Activated CD4-positive, alpha-beta T cell treated with anti-CD3 and anti-CD28 coated beads, Interleukin-2, Interleukin-4, amounts not matched to agents 100 ng/mL and 50 ng/mL, durations not matched to agents 16 hours and 8 hours (primary cell): ENCODE measurements at regions not wholly inside any gene's neighbourhood (a gene's known extent, or its start where the extent isn't known, plus 50 kb on each side); places are given as distances from the start of the nearest gene placed in this dataset.
"Not testable (repeated sequence)": the region's sequence is repeated elsewhere in the genome, so short reads cannot be mapped to it uniquely, and the experiment has no call there.

Source experiments
- DNase-seq: peaks from one replicate; pipeline ENCODE4 v3.0.0-alpha.2; 2020; ENCODE audit warnings: low spot score

GRCh38 chr7:68014031-68014736, 1017.6 kb downstream of the TYW1 start:
- no peak for DNase-seq

GRCh38 chr7:68015122-68015977, 1018.7 kb downstream of the TYW1 start:
- DNase-seq, result no peak

- DNase-seq, result no peak
These were observed 1019.4 kb downstream of the TYW1 start for GRCh38 chr7:68015978-68016532.

- no peak for DNase-seq
These were observed 1023.5 kb downstream of the TYW1 start for GRCh38 chr7:68020102-68020501.

GRCh38 chr7:68025369-68025768, 1028.7 kb downstream of the TYW1 start:
- DNase-seq, result no peak

GRCh38 chr7:68030530-68030929, 1033.9 kb downstream of the TYW1 start:
- DNase-seq, result no peak

GRCh38 chr7:68031180-68031943, 1034.7 kb downstream of the TYW1 start:
- DNase-seq, result no peak

- no peak for DNase-seq
These were observed 1042.1 kb downstream of the TYW1 start for GRCh38 chr7:68038621-68039314.

- no peak for DNase-seq
These were observed 1044.9 kb downstream of the TYW1 start for GRCh38 chr7:68041554-68041953.

GRCh38 chr7:68043546-68043945, 1046.9 kb downstream of the TYW1 start:
- no peak for DNase-seq

GRCh38 chr7:68050627-68051026, 1054.0 kb downstream of the TYW1 start:
- DNase-seq, result no peak

GRCh38 chr7:68058014-68058413, 1061.4 kb downstream of the TYW1 start:
- no peak for DNase-seq

- DNase-seq, result no peak
These were observed 1066.5 kb downstream of the TYW1 start for GRCh38 chr7:68063171-68063570.

GRCh38 chr7:68065581-68065980, 1068.9 kb downstream of the TYW1 start:
- DNase-seq, result no peak

GRCh38 chr7:68067845-68068244, 1071.2 kb downstream of the TYW1 start:
- DNase-seq, result no peak

GRCh38 chr7:68070992-68071391, 1074.4 kb downstream of the TYW1 start:
- no peak for DNase-seq

GRCh38 chr7:68073701-68074100, 1077.1 kb downstream of the TYW1 start:
- DNase-seq, result no peak

- no peak for DNase-seq
These were observed 1077.6 kb downstream of the TYW1 start for GRCh38 chr7:68074242-68074641.

- no peak for DNase-seq
These were observed 1081.6 kb downstream of the TYW1 start for GRCh38 chr7:68078157-68078710.

GRCh38 chr7:68082066-68082960, 1085.7 kb downstream of the TYW1 start:
- not testable (repeated sequence) for DNase-seq
